A549 (cell line): ENCODE measurements at regions not wholly inside any gene's neighbourhood (a gene's known extent, or its start where the extent isn't known, plus 50 kb on each side); places are given as distances from the start of the nearest gene placed in this dataset.

Source experiments
- ATAC-seq, 2 experiments: fragments of 200-7000 bp in 1 of 2; fragments of >200 bp in 1 of 2; cut with Nextera tagmentation in 1 of 2; cut with Tn5 transposase in 1 of 2; 3 replicates each; pipeline versions ENCODE4 v1.8.0 to v1.9.1; 2018 to 2020; ENCODE audit warnings: mild to moderate bottlenecking in 1 of 2, moderate library complexity in 1 of 2
- CTCF ChIA-PET: fragments of 300-600 bp; sonication (Branson Sonifier 250); formaldehyde crosslinking; extraction: SDS; loops from one replicate; lab custom pipeline; 2021; ENCODE audit warnings: antibody characterized with exemption, inconsistent platforms; lab: Yijun Ruan, JAX
- POLR2A ChIA-PET: fragments of 350-600 bp; formaldehyde crosslinking; extraction: SDS; loops from one replicate; lab custom pipeline; 2021; ENCODE audit warnings: antibody characterized with exemption, inconsistent platforms; lab: Yijun Ruan, JAX
- DNase-seq, 2 experiments: peaks; one replicate each; pipeline versions ENCODE4 v3.0.0 to v3.0.0-alpha.2; 2011 to 2016; ENCODE audit warnings: low read depth in 1 of 2, low spot score in 1 of 2
- FAIRE-seq: peaks from 2 replicates; lab custom pipeline; 2011; peaks lifted over from hg19 to GRCh38; lab: Jason Lieb, UNC
- H3K27ac ChIP-seq, 2 experiments: fragments of >200 bp; sonication (Bioruptor Twin); formaldehyde crosslinking; 3 replicates each; pipeline ENCODE4 v1.5.1; 2016 to 2017
- H3K4me1 ChIP-seq: fragments of >200 bp; sonication (Bioruptor Twin); formaldehyde crosslinking; 3 replicates; pipeline ENCODE4 v1.6.1; 2016
- H3K4me2 ChIP-seq: fragments of >200 bp; sonication (Bioruptor Twin); formaldehyde crosslinking; 3 replicates; pipeline ENCODE4 v1.6.1; 2016
- H3K4me3 ChIP-seq: fragments of >200 bp; sonication (Bioruptor Twin); formaldehyde crosslinking; 3 replicates; pipeline ENCODE4 v1.5.1; 2016
- H3K9me3 ChIP-seq: fragments of >200 bp; sonication (Bioruptor Twin); formaldehyde crosslinking; 3 replicates; pipeline ENCODE4 v1.6.1; 2016
- CBX2 ChIP-seq: fragments of 200-600 bp; sonication (generic); IDR thresholded peaks from 2 replicates; pipeline ENCODE4 v1.6.1; 2016; ENCODE audit warnings: low read depth, mild to moderate bottlenecking, borderline replicate concordance
- CBX8 ChIP-seq: fragments of 200-600 bp; sonication (generic); IDR thresholded peaks from 2 replicates; pipeline ENCODE4 v1.6.1; 2016
- EHF ChIP-seq: fragments of 250-450 bp; sonication (Bioruptor Pico); IDR thresholded peaks from 2 replicates; pipeline ENCODE4 v1.5.0; 2020; ENCODE audit warnings: mild to moderate bottlenecking
- EHMT2 ChIP-seq: fragments of 200-600 bp; sonication (generic); IDR thresholded peaks from 2 replicates; pipeline ENCODE4 v1.6.1; 2016; ENCODE audit warnings: antibody characterized with exemption, low read depth, mild to moderate bottlenecking, moderate library complexity
- FOSL2 ChIP-seq, 2 experiments: fragments of 450-650 bp in 1 of 2; fragments of >200 bp in 1 of 2; sonication (Bioruptor Twin) in 1 of 2; formaldehyde crosslinking; IDR thresholded peaks; 2 replicates each; pipeline versions ENCODE4 v1.5.0 to v1.6.1; 2016 to 2020; ENCODE audit warnings: mild to moderate bottlenecking in 1 of 2, moderate library complexity in 1 of 2
- KDM1A ChIP-seq: fragments of 200-600 bp; sonication (generic); IDR thresholded peaks from 2 replicates; pipeline ENCODE4 v1.6.1; 2016; ENCODE audit warnings: low read depth, mild to moderate bottlenecking
- KDM5A ChIP-seq: fragments of 200-600 bp; sonication (generic); IDR thresholded peaks from 2 replicates; pipeline ENCODE4 v1.6.1; 2016; ENCODE audit warnings: antibody characterized with exemption, mild to moderate bottlenecking
- MAZ ChIP-seq: fragments of 150-350 bp; IDR thresholded peaks from 2 replicates; pipeline ENCODE4 v1.6.1; 2014; ENCODE audit warnings: antibody characterized with exemption, low read depth, low read length, borderline replicate concordance
- MYC ChIP-seq: IDR thresholded peaks from 2 replicates; pipeline ENCODE4 v1.6.1; 2012; ENCODE audit warnings: mild to moderate bottlenecking, inconsistent platforms, low read length, improper control_type of control experiment, borderline replicate concordance
- NFE2L2 ChIP-seq: fragments of 150-350 bp; conservative IDR thresholded peaks from 2 replicates; pipeline ENCODE4 v1.6.1; 2014; ENCODE audit warnings: low read length
- PHF8 ChIP-seq: fragments of 200-600 bp; sonication (generic); IDR thresholded peaks from 2 replicates; pipeline ENCODE4 v1.6.1; 2016; ENCODE audit warnings: low read depth, mild to moderate bottlenecking, antibody characterized with exemption, moderate library complexity, borderline replicate concordance
- POLR2A ChIP-seq: IDR thresholded peaks from 2 replicates; pipeline ENCODE4 v1.6.1; 2012; ENCODE audit warnings: mild to moderate bottlenecking, low read length
- POLR2AphosphoS2 ChIP-seq: conservative IDR thresholded peaks from 2 replicates; pipeline ENCODE4 v1.6.1; 2012; ENCODE audit warnings: low read length, improper control_type of control experiment, inconsistent platforms
- RARB ChIP-seq: fragments of 250-450 bp; sonication (Bioruptor Pico); IDR thresholded peaks from 2 replicates; pipeline ENCODE4 v1.8.0; 2021; ENCODE audit warnings: mild to moderate bottlenecking, moderate library complexity
- RNF2 ChIP-seq: fragments of 200-600 bp; sonication (generic); IDR thresholded peaks from 2 replicates; pipeline ENCODE4 v1.6.1; 2016; ENCODE audit warnings: low read depth, mild to moderate bottlenecking, antibody characterized with exemption, moderate library complexity, borderline replicate concordance
- SREBF2 ChIP-seq: fragments of 450-650 bp; IDR thresholded peaks from 2 replicates; pipeline ENCODE4 v1.6.1; 2014; ENCODE audit warnings: mild to moderate bottlenecking, moderate library complexity
- TFCP2L1 ChIP-seq: fragments of 250-450 bp; sonication (Bioruptor Pico); IDR thresholded peaks from 2 replicates; pipeline ENCODE4 v1.5.0; 2021; ENCODE audit warnings: mild to moderate bottlenecking
- TP53 ChIP-seq: fragments of 250-450 bp; sonication (Bioruptor Pico); IDR thresholded peaks from 2 replicates; pipeline ENCODE4 v1.5.0; 2021; ENCODE audit warnings: mild to moderate bottlenecking, moderate library complexity
- ZFP36 ChIP-seq: fragments of 450-650 bp; IDR thresholded peaks from 2 replicates; pipeline ENCODE4 v1.6.1; 2014; ENCODE audit warnings: borderline replicate concordance; ENCODE audit not compliant: partially characterized antibody
- WGBS: methylation state at CpG from one replicate; pipeline ENCODE4 v1.1.6; 2017; ENCODE audit errors: missing lambda C conversion rate; 5-methylcytosine and 5-hydroxymethylcytosine counted together
- TF ChIP-seq, protein P1 (sequence below): fragments of >200 bp; sonication (Bioruptor Twin); formaldehyde crosslinking; IDR thresholded peaks from 3 replicates; pipeline ENCODE4 v1.6.1; 2016
- TF ChIP-seq, protein P2 (sequence below): fragments of 250-450 bp; sonication (Bioruptor Pico); IDR thresholded peaks from 2 replicates; pipeline ENCODE4 v1.5.0; 2021; ENCODE audit warnings: mild to moderate bottlenecking, moderate library complexity, borderline replicate concordance
- TF ChIP-seq, protein P3 (sequence below): fragments of 150-350 bp; IDR thresholded peaks from 2 replicates; pipeline ENCODE4 v1.6.1; 2014; ENCODE audit warnings: low read depth, mild to moderate bottlenecking, low read length
- TF ChIP-seq, protein P4 (sequence below): IDR thresholded peaks from 2 replicates; pipeline ENCODE4 v1.6.1; 2012; ENCODE audit warnings: low read depth, borderline replicate concordance

DNA sequence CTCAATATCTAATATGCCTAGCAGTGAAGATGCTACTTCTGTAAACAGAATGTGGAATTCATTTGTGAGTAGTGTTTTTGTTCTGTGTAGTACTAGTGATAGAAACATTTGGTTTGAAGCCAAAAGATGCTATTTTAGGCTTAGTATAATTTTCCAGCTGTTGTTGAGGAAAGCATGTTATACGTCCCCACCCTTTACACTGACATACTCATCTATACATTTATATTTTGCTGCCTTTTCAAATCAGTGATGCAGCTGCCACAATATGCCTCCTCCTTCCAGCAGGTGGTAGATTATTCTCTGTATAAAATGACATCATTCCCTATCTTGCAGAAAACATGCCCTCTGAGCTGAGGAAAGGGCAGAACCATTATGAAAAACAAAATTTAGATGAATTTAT is 1217.6 kb upstream of the GJE1 start (continued):
- TF ChIP-seq EHF (CRISPR knock-in tag): no peak

DNA sequence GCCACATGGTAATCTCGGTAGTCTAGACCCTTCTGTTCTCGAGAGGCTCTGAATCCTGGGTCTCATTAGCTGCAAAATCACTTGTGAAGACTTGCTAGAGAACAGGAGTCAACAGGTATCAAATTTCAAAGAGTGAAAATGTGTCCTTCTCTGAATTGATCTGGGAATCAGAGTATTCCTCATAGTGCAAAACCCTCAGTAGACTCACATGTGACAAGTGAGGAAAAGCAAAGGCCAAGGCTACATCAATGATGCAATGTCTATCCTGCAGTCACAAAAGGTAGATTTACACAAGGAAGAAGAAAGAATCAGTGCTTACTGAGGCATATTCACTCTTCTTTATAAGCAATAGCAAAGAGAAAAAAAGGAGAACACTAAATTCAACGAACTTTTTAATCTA is 1220.0 kb upstream of the GJE1 start:
- no peak for TF ChIP-seq EHMT2
- TF ChIP-seq, protein P1, sequence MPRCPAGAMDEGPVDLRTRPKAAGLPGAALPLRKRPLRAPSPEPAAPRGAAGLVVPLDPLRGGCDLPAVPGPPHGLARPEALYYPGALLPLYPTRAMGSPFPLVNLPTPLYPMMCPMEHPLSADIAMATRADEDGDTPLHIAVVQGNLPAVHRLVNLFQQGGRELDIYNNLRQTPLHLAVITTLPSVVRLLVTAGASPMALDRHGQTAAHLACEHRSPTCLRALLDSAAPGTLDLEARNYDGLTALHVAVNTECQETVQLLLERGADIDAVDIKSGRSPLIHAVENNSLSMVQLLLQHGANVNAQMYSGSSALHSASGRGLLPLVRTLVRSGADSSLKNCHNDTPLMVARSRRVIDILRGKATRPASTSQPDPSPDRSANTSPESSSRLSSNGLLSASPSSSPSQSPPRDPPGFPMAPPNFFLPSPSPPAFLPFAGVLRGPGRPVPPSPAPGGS: no peak
- no peak for TF ChIP-seq RNF2
- no peak for TF ChIP-seq NFE2L2
- TF ChIP-seq, protein P2, sequence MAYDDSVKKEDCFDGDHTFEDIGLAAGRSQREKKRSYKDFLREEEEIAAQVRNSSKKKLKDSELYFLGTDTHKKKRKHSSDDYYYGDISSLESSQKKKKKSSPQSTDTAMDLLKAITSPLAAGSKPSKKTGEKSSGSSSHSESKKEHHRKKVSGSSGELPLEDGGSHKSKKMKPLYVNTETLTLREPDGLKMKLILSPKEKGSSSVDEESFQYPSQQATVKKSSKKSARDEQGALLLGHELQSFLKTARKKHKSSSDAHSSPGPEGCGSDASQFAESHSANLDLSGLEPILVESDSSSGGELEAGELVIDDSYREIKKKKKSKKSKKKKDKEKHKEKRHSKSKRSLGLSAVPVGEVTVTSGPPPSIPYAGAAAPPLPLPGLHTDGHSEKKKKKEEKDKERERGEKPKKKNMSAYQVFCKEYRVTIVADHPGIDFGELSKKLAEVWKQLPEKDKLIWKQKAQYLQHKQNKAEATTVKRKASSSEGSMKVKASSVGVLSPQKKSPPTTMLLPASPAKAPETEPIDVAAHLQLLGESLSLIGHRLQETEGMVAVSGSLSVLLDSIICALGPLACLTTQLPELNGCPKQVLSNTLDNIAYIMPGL (CRISPR knock-in tag): no peak
- TF ChIP-seq POLR2A: no peak
- no peak for TF ChIP-seq MAZ
- TF ChIP-seq CBX2: no peak
- TF ChIP-seq, all 56 proteins: peak for 0
- DNase-seq: no peak
- Histone ChIP-seq H3K4me2 (no peak overlapping the region), H3K4me1 (no peaks in the 10 kb centered on the region), H3K4me3 (no peak overlapping the region), H3K9me3 (no peaks in the 10 kb centered on the region), H3K27ac (no peak overlapping the region)
- ATAC-seq: no peak
- FAIRE-seq: no peak
- ChIA-PET CTCF (no interaction called here), POLR2A (no interaction called here)
- 64% methylated on average over 3 of the region's 3 CpGs for WGBS

DNA sequence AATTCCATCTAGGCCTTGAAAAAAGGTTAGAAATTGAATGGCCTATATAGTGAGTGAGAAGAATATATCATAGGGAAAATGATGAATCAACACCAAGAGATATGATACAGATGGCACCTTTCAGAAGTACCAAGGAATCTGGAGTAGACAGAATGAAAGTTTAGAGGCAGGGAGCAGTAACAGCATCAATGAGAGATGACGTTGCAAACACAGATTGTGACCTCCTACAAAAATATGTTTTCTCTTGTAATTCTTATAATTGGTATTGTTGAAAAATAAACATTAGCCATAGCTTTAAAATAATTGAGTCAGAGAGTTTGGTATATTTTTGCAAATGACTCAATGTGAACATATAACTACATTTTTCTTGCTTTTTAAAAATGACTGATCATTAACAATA is 1223.1 kb upstream of the GJE1 start:
- no peak for ATAC-seq
- FAIRE-seq: no peak
- Histone ChIP-seq H3K27ac (no peak overlapping the region), H3K4me3 (no peak overlapping the region), H3K4me1 (no peaks in the 10 kb centered on the region), H3K4me2 (no peak overlapping the region), H3K9me3 (no peaks in the 10 kb centered on the region)
- TF ChIP-seq RNF2: no peak
- TF ChIP-seq RARB (CRISPR knock-in tag): no peak
- no peak for TF ChIP-seq TP53 (CRISPR knock-in tag)
- TF ChIP-seq MYC: no peak
- TF ChIP-seq, protein P1: no peak
- no peak for TF ChIP-seq KDM5A
- TF ChIP-seq, protein P3, sequence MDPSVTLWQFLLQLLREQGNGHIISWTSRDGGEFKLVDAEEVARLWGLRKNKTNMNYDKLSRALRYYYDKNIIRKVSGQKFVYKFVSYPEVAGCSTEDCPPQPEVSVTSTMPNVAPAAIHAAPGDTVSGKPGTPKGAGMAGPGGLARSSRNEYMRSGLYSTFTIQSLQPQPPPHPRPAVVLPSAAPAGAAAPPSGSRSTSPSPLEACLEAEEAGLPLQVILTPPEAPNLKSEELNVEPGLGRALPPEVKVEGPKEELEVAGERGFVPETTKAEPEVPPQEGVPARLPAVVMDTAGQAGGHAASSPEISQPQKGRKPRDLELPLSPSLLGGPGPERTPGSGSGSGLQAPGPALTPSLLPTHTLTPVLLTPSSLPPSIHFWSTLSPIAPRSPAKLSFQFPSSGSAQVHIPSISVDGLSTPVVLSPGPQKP: no peak
- TF ChIP-seq, protein P4, sequence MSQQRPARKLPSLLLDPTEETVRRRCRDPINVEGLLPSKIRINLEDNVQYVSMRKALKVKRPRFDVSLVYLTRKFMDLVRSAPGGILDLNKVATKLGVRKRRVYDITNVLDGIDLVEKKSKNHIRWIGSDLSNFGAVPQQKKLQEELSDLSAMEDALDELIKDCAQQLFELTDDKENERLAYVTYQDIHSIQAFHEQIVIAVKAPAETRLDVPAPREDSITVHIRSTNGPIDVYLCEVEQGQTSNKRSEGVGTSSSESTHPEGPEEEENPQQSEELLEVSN: no peak
- TF ChIP-seq POLR2A: no peak
- no peak for TF ChIP-seq ZFP36
- TF ChIP-seq CBX2: no peak
- CTCF ChIA-PET: no interaction called here
- WGBS: 54% methylated on average over 1 of the region's 1 CpG
- POLR2A ChIA-PET: no interaction called here
- DNase-seq: no peak

DNA sequence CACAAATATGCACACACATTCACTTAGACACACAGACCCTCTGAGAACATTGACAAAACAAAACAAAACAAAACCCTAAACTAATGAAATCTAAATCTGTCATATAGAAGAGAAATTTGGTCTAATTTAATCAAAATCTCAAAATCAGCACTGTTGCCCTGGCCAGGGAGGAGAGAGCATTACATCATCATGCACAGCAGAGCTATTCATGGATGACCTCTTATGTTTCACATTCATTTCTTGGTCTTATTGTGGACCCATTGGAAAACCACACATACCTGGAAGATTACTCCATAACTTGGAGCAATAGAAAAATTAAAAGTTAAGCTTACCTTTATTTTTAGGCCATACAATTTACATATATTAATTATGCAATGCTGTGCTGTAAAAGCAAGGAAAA is 1223.6 kb upstream of the GJE1 start:
- DNase-seq (no peak), ATAC-seq (no peak), FAIRE-seq (no peak)
- no peak overlapping the region for H3K4me2 ChIP-seq
- ChIA-PET CTCF (no interaction called here), POLR2A (no interaction called here)
- no peak overlapping the region for H3K4me3 ChIP-seq
- no peaks in the 10 kb centered on the region for H3K9me3 ChIP-seq
- H3K27ac ChIP-seq: no peak overlapping the region
- no peaks in the 10 kb centered on the region for H3K4me1 ChIP-seq
- no peak for TF ChIP-seq EHF (CRISPR knock-in tag)
- TF ChIP-seq RNF2: no peak
- TF ChIP-seq, protein P3: no peak
- no peak for TF ChIP-seq SREBF2
- no peak for TF ChIP-seq POLR2AphosphoS2
- TF ChIP-seq PHF8: no peak
- TF ChIP-seq TFCP2L1 (CRISPR knock-in tag): no peak
- no peak for TF ChIP-seq POLR2A
- no peak for TF ChIP-seq CBX8
- TF ChIP-seq KDM1A: no peak
- no peak for TF ChIP-seq FOSL2 (IDR thresholded peaks at IDR 0.05)
- no peak for TF ChIP-seq FOSL2 (CRISPR knock-in tag; IDR thresholded peaks at IDR 0.05)
- TF ChIP-seq, protein P2 (CRISPR knock-in tag): no peak
